ENCODE measurements at regions not wholly inside any gene's neighbourhood (a gene's known extent, or its start where the extent isn't known, plus 50 kb on each side); places are given as distances from the start of the nearest gene placed in this dataset.

- no peak for DNase-seq (ENCODE audit: extremely low read depth, low read depth)
- no peak overlapping the region for H3K4me3 ChIP-seq (replicated peaks; ENCODE audit: low read depth, low read length)
- no peak for TF ChIP-seq CTCF (IDR thresholded peaks at IDR 0.05; ENCODE audit: low read depth, low read length, missing control alignments)
These were observed 62.9 kb upstream of the ABL1 start for GRCh38 chr9:130772185-130772584.

GRCh38 chr9:130774183-130774582 is 60.9 kb upstream of the ABL1 start:
- no peak for TF ChIP-seq CTCF (IDR thresholded peaks at IDR 0.05; ENCODE audit: low read depth, low read length, missing control alignments)
- DNase-seq (ENCODE audit: extremely low read depth, low read depth) = no peak
- no peak overlapping the region for H3K4me3 ChIP-seq (replicated peaks; ENCODE audit: low read depth, low read length)

DNA sequence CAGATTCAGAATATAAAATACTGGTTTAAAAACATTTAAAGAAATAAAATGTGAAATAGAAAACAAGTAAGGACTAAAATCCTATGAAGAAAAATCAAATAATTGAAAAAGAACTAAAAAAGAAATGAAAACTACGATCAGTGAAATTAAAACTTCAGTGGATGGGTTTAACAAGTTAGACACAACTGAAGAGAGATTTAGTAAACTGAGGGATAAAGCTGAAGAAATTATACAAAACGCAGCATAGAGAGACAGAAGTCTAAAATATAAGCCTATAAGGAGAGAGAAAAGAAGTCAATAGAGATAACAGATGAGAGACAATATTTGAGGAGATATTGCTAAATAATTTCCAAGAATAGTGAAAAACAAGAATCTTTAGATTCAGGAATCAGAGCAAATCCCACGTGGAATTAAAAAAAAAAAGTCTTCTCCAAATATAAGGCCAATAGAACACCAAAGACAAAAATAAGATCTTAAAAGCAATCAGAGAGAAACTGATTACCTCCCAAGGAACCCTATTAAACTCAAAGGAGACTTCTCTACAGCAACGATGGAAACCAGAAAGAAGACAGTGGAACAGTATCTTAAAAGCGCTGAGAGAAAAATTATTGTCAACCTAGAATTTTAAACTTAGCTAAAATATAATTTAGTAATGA is 59.6 kb upstream of the ABL1 start:
- no peak overlapping the region for H3K4me3 ChIP-seq (replicated peaks; ENCODE audit: low read depth, low read length)
- TF ChIP-seq CTCF (IDR thresholded peaks at IDR 0.05; ENCODE audit: low read depth, low read length, missing control alignments) = no peak
- no peak for DNase-seq (ENCODE audit: extremely low read depth, low read depth)

DNA sequence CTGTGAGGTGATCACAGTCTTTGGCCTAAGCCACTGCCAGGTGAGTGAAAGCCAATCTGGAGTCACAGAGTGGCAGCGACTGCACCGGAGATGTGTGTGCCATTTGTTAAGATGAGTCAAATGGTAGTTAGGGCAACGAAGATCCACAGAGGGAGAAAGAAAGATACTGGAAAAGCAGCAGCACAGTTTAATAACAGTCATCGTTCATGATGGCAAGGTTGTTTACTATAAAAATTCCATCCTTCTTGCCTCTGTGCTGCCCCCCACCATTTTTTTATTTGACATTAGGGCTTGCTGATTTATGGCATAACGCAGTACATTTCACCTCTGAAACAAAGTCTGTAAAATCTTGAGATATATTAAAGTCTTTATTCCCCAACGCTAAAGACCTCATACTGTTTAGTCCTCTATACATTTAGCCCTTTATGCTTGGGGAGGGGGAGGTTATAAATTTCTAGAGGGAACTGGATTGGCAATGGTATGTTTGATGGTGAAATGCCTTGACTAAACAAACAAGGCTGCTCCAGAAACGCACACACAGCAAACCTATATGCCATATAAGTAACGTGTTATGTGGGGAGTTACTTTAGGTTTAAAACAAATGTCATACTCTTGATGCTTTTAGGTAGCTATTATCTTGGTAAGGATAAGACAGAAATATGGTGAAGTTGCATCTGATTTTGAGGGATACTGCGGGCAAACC is 55.8 kb upstream of the ABL1 start:
- no peak overlapping the region for H3K4me3 ChIP-seq (replicated peaks; ENCODE audit: low read depth, low read length)
- no peak for TF ChIP-seq CTCF (IDR thresholded peaks at IDR 0.05; ENCODE audit: low read depth, low read length, missing control alignments)
- no peak for DNase-seq (ENCODE audit: extremely low read depth, low read depth)

- H3K4me3 ChIP-seq (replicated peaks; ENCODE audit: low read depth, low read length) = no peak overlapping the region
- TF ChIP-seq CTCF (IDR thresholded peaks at IDR 0.05; ENCODE audit: low read depth, low read length, missing control alignments) = no peak
- DNase-seq (ENCODE audit: extremely low read depth, low read depth) = no peak
These were observed 54.6 kb upstream of the ABL1 start for GRCh38 chr9:130780415-130780814.

DNA sequence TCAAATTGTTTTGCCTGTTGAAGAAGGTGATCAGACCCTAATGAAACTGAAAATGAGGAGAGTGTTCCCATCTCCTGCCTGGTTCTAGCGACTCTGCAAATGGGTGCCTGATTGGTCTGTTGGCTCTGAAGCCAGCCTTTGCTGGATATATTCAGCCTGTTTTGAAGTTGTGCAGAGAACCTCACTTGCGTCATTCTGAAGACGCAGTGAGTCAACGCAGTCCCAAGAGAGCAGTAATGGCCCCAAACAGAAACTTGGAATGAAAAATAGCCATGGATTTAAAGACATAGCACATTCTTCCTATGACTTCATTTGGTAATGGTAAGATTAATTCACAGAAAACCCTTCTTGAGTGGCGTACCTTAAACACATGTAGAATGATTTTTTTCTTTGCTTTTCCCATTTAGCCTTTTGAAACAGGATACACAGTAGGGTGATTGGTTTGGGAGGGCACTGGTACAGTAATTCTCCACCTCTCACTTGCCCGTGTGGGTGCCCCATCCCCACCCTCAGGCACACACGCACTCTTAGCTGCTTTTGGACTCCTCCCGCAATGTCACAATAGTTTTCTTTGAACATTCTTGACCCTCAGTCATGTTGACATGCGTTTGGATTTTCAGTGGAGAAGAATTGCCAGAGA is 54.1 kb upstream of the ABL1 start:
- peak; percentile 55 for DNase-seq (ENCODE audit: extremely low read depth, low read depth)
- no peak for TF ChIP-seq CTCF (IDR thresholded peaks at IDR 0.05; ENCODE audit: low read depth, low read length, missing control alignments)
- no peak overlapping the region for H3K4me3 ChIP-seq (replicated peaks; ENCODE audit: low read depth, low read length)

Data from HFF-Myc (cell line).